ENCODE measurements at regions not wholly inside any gene's neighbourhood (a gene's known extent, or its start where the extent isn't known, plus 50 kb on each side); places are given as distances from the start of the nearest gene placed in this dataset.

GRCh38 chr20:54981175-54981574 lies 505.8 kb downstream of the DOK5 start:
- TF ChIP-seq, protein P1, sequence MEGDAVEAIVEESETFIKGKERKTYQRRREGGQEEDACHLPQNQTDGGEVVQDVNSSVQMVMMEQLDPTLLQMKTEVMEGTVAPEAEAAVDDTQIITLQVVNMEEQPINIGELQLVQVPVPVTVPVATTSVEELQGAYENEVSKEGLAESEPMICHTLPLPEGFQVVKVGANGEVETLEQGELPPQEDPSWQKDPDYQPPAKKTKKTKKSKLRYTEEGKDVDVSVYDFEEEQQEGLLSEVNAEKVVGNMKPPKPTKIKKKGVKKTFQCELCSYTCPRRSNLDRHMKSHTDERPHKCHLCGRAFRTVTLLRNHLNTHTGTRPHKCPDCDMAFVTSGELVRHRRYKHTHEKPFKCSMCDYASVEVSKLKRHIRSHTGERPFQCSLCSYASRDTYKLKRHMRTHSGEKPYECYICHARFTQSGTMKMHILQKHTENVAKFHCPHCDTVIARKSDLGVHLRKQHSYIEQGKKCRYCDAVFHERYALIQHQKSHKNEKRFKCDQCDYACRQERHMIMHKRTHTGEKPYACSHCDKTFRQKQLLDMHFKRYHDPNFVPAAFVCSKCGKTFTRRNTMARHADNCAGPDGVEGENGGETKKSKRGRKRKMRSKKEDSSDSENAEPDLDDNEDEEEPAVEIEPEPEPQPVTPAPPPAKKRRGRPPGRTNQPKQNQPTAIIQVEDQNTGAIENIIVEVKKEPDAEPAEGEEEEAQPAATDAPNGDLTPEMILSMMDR (conservative IDR thresholded peaks at IDR 0.05 in 1 of 2, IDR thresholded peaks at IDR 0.05 in 1 of 2; ENCODE audit: low read depth in 1 of 2, low read length in 2 of 2), result no peak
- no peak for TF ChIP-seq EZH2 (IDR thresholded peaks at IDR 0.05; ENCODE audit: low read length, missing control alignments)

Measured in fibroblast of lung (primary cell).